ENCODE measurements at regions not wholly inside any gene's neighbourhood (a gene's known extent, or its start where the extent isn't known, plus 50 kb on each side); places are given as distances from the start of the nearest gene placed in this dataset.

GRCh38 chr7:51929818-51930217 is 613.2 kb upstream of the COBL start:
- TF ChIP-seq CTCF (IDR thresholded peaks at IDR 0.05) (no peak), POLR2A (IDR thresholded peaks at IDR 0.05) (no peak)
